ENCODE measurements at regions not wholly inside any gene's neighbourhood (a gene's known extent, or its start where the extent isn't known, plus 50 kb on each side); places are given as distances from the start of the nearest gene placed in this dataset.

- Histone ChIP-seq H3K27me3 (ENCODE audit: insufficient read depth, low read length) (no peaks in the 10 kb centered on the region), H4K5ac (ENCODE audit: insufficient read length, low read depth, low read length) (no peak overlapping the region), H3K23ac (ENCODE audit: insufficient read length, low read depth, low read length) (no peak overlapping the region), H2BK15ac (ENCODE audit: low read depth, low read length) (no peak overlapping the region), H3K4me2 (ENCODE audit: insufficient read depth, insufficient read length, low read length) (no peak overlapping the region), H3K23me2 (ENCODE audit: insufficient read length, low read depth, low read length, poor library complexity, severe bottlenecking) (no peaks in the 10 kb centered on the region), H3K4me1 (ENCODE audit: insufficient read depth, low read length) (no peaks in the 10 kb centered on the region), H2BK20ac (ENCODE audit: low read depth, low read length, poor library complexity, severe bottlenecking) (no peak overlapping the region), H2AFZ (ENCODE audit: low read length) (no peak overlapping the region), H2BK12ac (ENCODE audit: insufficient read length, low read depth, low read length) (no peak overlapping the region), H2BK5ac (ENCODE audit: insufficient read length, low read length) (no peak overlapping the region), H2BK120ac (ENCODE audit: low read depth, low read length, poor library complexity, severe bottlenecking) (no peak overlapping the region), H3K79me1 (ENCODE audit: insufficient read depth, low read depth, low read length, poor library complexity, severe bottlenecking) (no peaks in the 10 kb centered on the region), H3K14ac (ENCODE audit: insufficient read depth, low read length) (no peak overlapping the region), H4K91ac (ENCODE audit: insufficient read length, low read depth, low read length) (no peak overlapping the region), H3K18ac (ENCODE audit: insufficient read length, low read depth, low read length) (no peak overlapping the region), H4K8ac (replicated peaks; ENCODE audit: insufficient read length, low read depth, low read length) (no peak overlapping the region), H3K9me3 (ENCODE audit: control insufficient read depth, low read depth, low read length) (no peaks in the 10 kb centered on the region), H4K20me1 (ENCODE audit: control insufficient read depth, insufficient read depth, insufficient read length) (no peaks in the 10 kb centered on the region), H3K27ac (ENCODE audit: insufficient read length, low read depth, low read length) (no peak overlapping the region), H2AK5ac (ENCODE audit: insufficient read length, low read length) (no peak overlapping the region), H3K56ac (ENCODE audit: insufficient read length, low read depth, low read length) (no peak overlapping the region), H3K9ac (ENCODE audit: extremely low read depth, insufficient read length, low read length) (no peak overlapping the region), H3K4ac (ENCODE audit: low read depth, low read length) (no peak overlapping the region), H3K79me2 (ENCODE audit: insufficient read depth, low read length) (no peaks in the 10 kb centered on the region), H3T11ph (ENCODE audit: low read length) (no peak overlapping the region)
- Mint-ChIP-seq H3K4me1 (peaks cover 8 to 9% of the 10 kb centered on the region in 2 experiments), H3K4me3 (no peak overlapping the region), H3K9me3 (peaks cover 18 to 28% of the 10 kb centered on the region in 2 experiments), H3K27ac (no peak overlapping the region), H3K36me3 (ENCODE audit: insufficient read depth in 1 of 3, low read depth in 3 of 3) (peaks cover 6 to 13% (median 7%) of the 10 kb centered on the region in 3 experiments), H3K27me3 (ENCODE audit: low read depth) (peaks cover 2% of the 10 kb centered on the region; the same call in 1 of the 2 replicates)
- no peak for DNase-seq
- TF ChIP-seq CTCF (conservative IDR thresholded peaks at IDR 0.05): no peak
- no CpG with 5 or more reads among the region's 1 CpG for WGBS (ENCODE audit: extremely low coverage, insufficient read length, low lambda C conversion rate)
Measured at GRCh38 chr12:68998041-68998440, 65.1 kb upstream of the CPM start.
